WTC11 (cell line): ENCODE measurements at regions not wholly inside any gene's neighbourhood (a gene's known extent, or its start where the extent isn't known, plus 50 kb on each side); places are given as distances from the start of the nearest gene placed in this dataset.

Experiments
- ATF2 ChIP-seq: sonication (generic); formaldehyde crosslinking; IDR thresholded peaks from 2 replicates; pipeline ENCODE4 v1.8.1; 2022; ENCODE audit warnings: low read depth, missing genetic modification reagents, borderline replicate concordance
- FOXP1 ChIP-seq: sonication (generic); formaldehyde crosslinking; IDR thresholded peaks from 2 replicates; pipeline ENCODE4 v1.8.0; 2022; ENCODE audit warnings: missing genetic modification reagents, mild to moderate bottlenecking, moderate library complexity, borderline replicate concordance
- FOXP4 ChIP-seq: sonication (generic); formaldehyde crosslinking; IDR thresholded peaks from 2 replicates; pipeline ENCODE4 v1.8.0; 2022; ENCODE audit warnings: mild to moderate bottlenecking, missing genetic modification reagents
- KAT7 ChIP-seq: sonication (generic); formaldehyde crosslinking; IDR thresholded peaks from 2 replicates; pipeline ENCODE4 v1.8.1; 2023; ENCODE audit warnings: missing genetic modification reagents, mild to moderate bottlenecking, borderline replicate concordance
- SMAD3 ChIP-seq: sonication (generic); formaldehyde crosslinking; IDR thresholded peaks from 2 replicates; pipeline ENCODE4 v1.8.0; 2022; ENCODE audit warnings: missing genetic modification reagents, mild to moderate bottlenecking, borderline replicate concordance
- SP1 ChIP-seq: sonication (generic); formaldehyde crosslinking; conservative IDR thresholded peaks from 2 replicates; pipeline ENCODE4 v1.8.1; 2022; ENCODE audit warnings: missing genetic modification reagents
- TEAD1 ChIP-seq: sonication (generic); formaldehyde crosslinking; IDR thresholded peaks from 2 replicates; pipeline ENCODE4 v1.8.0; 2022; ENCODE audit warnings: mild to moderate bottlenecking, missing genetic modification reagents
- ZNF138 ChIP-seq: sonication (generic); formaldehyde crosslinking; conservative IDR thresholded peaks from 2 replicates; pipeline ENCODE4 v1.8.1; 2022; ENCODE audit warnings: mild to moderate bottlenecking, moderate library complexity, missing genetic modification reagents
- ZNF416 ChIP-seq: fragments of 250-450 bp; sonication (Bioruptor Pico); IDR thresholded peaks from 2 replicates; pipeline ENCODE4 v1.9.0; 2021; ENCODE audit warnings: mild to moderate bottlenecking, inconsistent platforms
- TF ChIP-seq, protein P1 (sequence below): fragments of 200-600 bp; IDR thresholded peaks from 2 replicates; pipeline ENCODE4 v1.8.0; 2022; ENCODE audit warnings: antibody characterized with exemption
- TF ChIP-seq, protein P2 (sequence below): sonication (generic); formaldehyde crosslinking; conservative IDR thresholded peaks from 2 replicates; pipeline ENCODE4 v1.8.1; 2023; ENCODE audit warnings: mild to moderate bottlenecking, low read depth, missing genetic modification reagents, moderate library complexity
- TF ChIP-seq, protein P3 (sequence below): sonication (generic); formaldehyde crosslinking; IDR thresholded peaks from 2 replicates; pipeline ENCODE4 v1.8.0; 2022; ENCODE audit warnings: mild to moderate bottlenecking, missing genetic modification reagents
- TF ChIP-seq, protein P4 (sequence below): sonication (generic); formaldehyde crosslinking; conservative IDR thresholded peaks from 2 replicates; pipeline ENCODE4 v1.8.1; 2022; ENCODE audit warnings: mild to moderate bottlenecking, missing genetic modification reagents

DNA sequence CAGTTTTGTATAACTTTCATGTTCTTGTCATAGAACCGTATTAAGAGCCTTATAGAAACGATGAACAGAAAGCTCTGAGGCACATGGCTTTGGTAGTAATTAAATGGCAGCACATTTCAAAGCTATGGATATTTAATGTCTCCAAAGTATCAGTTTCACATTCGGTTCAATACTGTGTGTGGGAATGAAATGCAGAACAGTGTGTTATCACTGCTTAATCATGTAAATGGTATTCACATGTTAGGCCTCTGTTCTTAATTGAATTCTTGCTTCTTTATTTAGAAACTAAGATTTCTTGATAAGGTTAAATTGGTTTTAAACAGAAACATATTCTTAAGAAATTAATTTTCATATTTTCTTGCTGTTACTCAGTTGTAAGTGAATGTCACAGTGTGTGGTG, 701.0 kb upstream of the PITX2 start:
- TF ChIP-seq, protein P1, sequence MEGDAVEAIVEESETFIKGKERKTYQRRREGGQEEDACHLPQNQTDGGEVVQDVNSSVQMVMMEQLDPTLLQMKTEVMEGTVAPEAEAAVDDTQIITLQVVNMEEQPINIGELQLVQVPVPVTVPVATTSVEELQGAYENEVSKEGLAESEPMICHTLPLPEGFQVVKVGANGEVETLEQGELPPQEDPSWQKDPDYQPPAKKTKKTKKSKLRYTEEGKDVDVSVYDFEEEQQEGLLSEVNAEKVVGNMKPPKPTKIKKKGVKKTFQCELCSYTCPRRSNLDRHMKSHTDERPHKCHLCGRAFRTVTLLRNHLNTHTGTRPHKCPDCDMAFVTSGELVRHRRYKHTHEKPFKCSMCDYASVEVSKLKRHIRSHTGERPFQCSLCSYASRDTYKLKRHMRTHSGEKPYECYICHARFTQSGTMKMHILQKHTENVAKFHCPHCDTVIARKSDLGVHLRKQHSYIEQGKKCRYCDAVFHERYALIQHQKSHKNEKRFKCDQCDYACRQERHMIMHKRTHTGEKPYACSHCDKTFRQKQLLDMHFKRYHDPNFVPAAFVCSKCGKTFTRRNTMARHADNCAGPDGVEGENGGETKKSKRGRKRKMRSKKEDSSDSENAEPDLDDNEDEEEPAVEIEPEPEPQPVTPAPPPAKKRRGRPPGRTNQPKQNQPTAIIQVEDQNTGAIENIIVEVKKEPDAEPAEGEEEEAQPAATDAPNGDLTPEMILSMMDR = no peak
- TF ChIP-seq, protein P2, sequence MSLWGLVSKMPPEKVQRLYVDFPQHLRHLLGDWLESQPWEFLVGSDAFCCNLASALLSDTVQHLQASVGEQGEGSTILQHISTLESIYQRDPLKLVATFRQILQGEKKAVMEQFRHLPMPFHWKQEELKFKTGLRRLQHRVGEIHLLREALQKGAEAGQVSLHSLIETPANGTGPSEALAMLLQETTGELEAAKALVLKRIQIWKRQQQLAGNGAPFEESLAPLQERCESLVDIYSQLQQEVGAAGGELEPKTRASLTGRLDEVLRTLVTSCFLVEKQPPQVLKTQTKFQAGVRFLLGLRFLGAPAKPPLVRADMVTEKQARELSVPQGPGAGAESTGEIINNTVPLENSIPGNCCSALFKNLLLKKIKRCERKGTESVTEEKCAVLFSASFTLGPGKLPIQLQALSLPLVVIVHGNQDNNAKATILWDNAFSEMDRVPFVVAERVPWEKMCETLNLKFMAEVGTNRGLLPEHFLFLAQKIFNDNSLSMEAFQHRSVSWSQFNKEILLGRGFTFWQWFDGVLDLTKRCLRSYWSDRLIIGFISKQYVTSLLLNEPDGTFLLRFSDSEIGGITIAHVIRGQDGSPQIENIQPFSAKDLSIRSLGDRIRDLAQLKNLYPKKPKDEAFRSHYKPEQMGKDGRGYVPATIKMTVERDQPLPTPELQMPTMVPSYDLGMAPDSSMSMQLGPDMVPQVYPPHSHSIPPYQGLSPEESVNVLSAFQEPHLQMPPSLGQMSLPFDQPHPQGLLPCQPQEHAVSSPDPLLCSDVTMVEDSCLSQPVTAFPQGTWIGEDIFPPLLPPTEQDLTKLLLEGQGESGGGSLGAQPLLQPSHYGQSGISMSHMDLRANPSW (CRISPR knock-in tag) = no peak
- TF ChIP-seq, protein P3, sequence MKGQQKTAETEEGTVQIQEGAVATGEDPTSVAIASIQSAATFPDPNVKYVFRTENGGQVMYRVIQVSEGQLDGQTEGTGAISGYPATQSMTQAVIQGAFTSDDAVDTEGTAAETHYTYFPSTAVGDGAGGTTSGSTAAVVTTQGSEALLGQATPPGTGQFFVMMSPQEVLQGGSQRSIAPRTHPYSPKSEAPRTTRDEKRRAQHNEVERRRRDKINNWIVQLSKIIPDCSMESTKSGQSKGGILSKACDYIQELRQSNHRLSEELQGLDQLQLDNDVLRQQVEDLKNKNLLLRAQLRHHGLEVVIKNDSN (CRISPR knock-in tag) = no peak
- TF ChIP-seq FOXP4 (CRISPR knock-in tag) (no peak), SMAD3 (CRISPR knock-in tag) (no peak), KAT7 (CRISPR knock-in tag) (no peak), FOXP1 (CRISPR knock-in tag) (no peak), ZNF416 (CRISPR knock-in tag) (no peak), ATF2 (CRISPR knock-in tag) (no peak), TEAD1 (no peak), ZNF138 (CRISPR knock-in tag) (no peak), SP1 (no peak)
- TF ChIP-seq, protein P4, sequence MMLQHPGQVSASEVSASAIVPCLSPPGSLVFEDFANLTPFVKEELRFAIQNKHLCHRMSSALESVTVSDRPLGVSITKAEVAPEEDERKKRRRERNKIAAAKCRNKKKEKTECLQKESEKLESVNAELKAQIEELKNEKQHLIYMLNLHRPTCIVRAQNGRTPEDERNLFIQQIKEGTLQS (CRISPR knock-in tag) = no peak
